C4-2B (cell line): ENCODE measurements at regions not wholly inside any gene's neighbourhood (a gene's known extent, or its start where the extent isn't known, plus 50 kb on each side); places are given as distances from the start of the nearest gene placed in this dataset.

ENCODE experiments used
- CTCF ChIP-seq: fragments of 450-650 bp; conservative IDR thresholded peaks from 2 replicates; pipeline ENCODE4 v1.5.1; 2017; ENCODE audit warnings: mild to moderate bottlenecking
- ZFX ChIP-seq: fragments of 450-650 bp; IDR thresholded peaks from 2 replicates; pipeline ENCODE4 v1.6.1; 2017

GRCh38 chr10:6704896-6705295 lies 124.8 kb upstream of the PRKCQ start:
- TF ChIP-seq CTCF (no peak), ZFX (no peak)
